ENCODE measurements at regions not wholly inside any gene's neighbourhood (a gene's known extent, or its start where the extent isn't known, plus 50 kb on each side); places are given as distances from the start of the nearest gene placed in this dataset.

- no peak for TF ChIP-seq ARID4B (CRISPR knock-in tag; IDR thresholded peaks at IDR 0.05; ENCODE audit: borderline replicate concordance)
- no peak for TF ChIP-seq NR1H2 (CRISPR knock-in tag; IDR thresholded peaks at IDR 0.05)
Measured at GRCh38 chr1:99445071-99445470, 180.8 kb downstream of the PLPPR4 start (continued).

GRCh38 chr1:99445486-99445885, 181.2 kb downstream of the PLPPR4 start:
- no peak overlapping the region for H3K4me3 Mint-ChIP-seq
- DNase-seq (ENCODE audit: low spot score) (no peak), ATAC-seq (no peak)
- no peaks in the 10 kb centered on the region for H3K36me3 Mint-ChIP-seq
- ChIA-PET POLR2A (no interaction called here), CTCF (no interaction called here)
- H3K27ac Mint-ChIP-seq: no peak overlapping the region
- no peak for TF ChIP-seq E2F4 (CRISPR knock-in tag; IDR thresholded peaks at IDR 0.05; ENCODE audit: borderline replicate concordance, low read depth)
- no peak for TF ChIP-seq STAT6 (CRISPR knock-in tag; conservative IDR thresholded peaks at IDR 0.05; ENCODE audit: low read depth)
- TF ChIP-seq FOXK1 (CRISPR knock-in tag; IDR thresholded peaks at IDR 0.05): no peak
- TF ChIP-seq ERG (CRISPR knock-in tag; IDR thresholded peaks at IDR 0.05): no peak
- no peak for TF ChIP-seq OVOL2 (CRISPR knock-in tag; IDR thresholded peaks at IDR 0.05; ENCODE audit: borderline replicate concordance)
- no peak for TF ChIP-seq AR (CRISPR knock-in tag; IDR thresholded peaks at IDR 0.05)
- TF ChIP-seq ZMAT4 (CRISPR knock-in tag; IDR thresholded peaks at IDR 0.05): no peak
- no peak for TF ChIP-seq NR3C1 (CRISPR knock-in tag; conservative IDR thresholded peaks at IDR 0.05; ENCODE audit: low read depth)
- no peak for TF ChIP-seq ZNF219 (CRISPR knock-in tag; IDR thresholded peaks at IDR 0.05; ENCODE audit: borderline replicate concordance)
- no peak for TF ChIP-seq E2F1 (CRISPR knock-in tag; IDR thresholded peaks at IDR 0.05)
- TF ChIP-seq CDX4 (CRISPR knock-in tag; IDR thresholded peaks at IDR 0.05; ENCODE audit: borderline replicate concordance): no peak
- H3K27me3 Mint-ChIP-seq (ENCODE audit: low read depth): no peaks in the 10 kb centered on the region
- no peaks in the 10 kb centered on the region for H3K4me1 Mint-ChIP-seq
- peaks cover 10% of the 10 kb centered on the region; the same call in 1 of the 2 replicates for H3K9me3 Mint-ChIP-seq

Data from WTC11 (cell line).